ENCODE measurements at regions not wholly inside any gene's neighbourhood (a gene's known extent, or its start where the extent isn't known, plus 50 kb on each side); places are given as distances from the start of the nearest gene placed in this dataset.

DNA sequence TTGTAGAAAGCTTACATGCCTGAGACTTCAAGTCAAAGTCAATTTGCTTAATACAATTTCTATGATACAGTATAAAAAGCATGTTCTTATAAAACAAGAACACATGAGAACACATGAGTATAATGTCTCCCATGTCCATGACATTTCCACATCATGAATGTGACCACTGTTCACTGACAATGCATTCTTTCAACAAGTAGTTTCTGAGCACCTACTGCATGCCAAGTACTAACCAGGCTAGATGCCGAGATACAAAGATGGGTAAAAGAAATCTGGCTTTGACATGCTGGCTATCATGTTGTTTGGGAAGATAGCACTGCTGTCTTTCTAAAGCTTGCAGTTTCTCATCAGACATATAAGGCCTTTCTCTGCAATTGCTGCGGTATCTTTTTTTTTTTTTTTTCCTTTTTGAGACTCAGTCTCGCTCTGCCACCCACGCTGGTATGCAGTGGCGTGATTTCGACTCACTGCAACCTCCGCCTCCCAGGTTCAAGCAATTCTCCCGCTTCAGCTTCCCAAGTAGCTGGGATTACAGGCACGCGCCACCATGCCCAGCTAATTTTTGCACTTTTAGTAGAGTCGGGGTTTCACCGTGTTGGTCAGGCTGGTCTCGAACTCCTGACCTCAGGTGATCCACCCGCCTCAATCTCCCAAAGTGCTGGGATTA lies 123.6 kb upstream of the DST start:
- no peak for DNase-seq

DNA sequence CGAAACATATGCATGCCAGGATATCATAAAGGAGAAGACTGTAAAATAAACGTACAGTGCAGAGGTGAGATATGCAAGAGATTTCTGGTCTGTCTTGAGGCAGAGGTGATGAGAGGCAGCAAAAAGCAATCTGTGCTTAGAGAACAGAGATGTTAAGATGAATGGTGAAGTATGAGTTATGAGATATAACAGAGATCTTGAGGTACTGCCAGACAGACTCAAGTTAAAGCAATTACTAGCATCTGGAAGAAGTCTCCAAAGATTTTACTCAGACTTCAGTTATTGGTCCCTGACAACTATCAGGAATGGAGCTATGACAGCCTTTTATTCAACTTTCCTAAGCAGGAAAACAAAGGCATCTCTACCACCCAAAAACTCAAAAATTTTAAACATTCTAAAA lies 122.8 kb upstream of the DST start:
- no peak for DNase-seq

DNA sequence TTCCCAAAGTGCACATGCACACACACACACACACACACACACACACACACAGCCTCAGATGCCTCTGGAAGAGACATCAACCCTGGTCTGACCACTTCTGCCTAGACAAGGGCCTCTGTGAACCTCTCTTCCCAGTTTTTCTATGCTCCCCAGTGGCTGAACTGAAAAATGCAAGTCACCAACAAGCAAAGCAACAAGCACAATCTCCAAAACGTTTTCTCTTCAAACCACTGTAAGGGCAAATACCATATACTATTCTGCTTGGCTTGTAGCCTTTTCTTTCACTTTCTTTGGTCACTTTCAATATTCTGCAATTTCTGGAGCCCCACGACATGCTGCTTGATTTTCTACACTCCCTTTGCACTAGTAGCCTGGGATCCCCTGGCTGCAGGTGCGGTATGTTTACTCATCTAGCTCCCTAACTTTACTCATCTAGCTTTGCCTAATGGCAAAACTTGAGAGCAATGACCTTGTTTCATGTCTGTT lies 121.4 kb upstream of the DST start:
- no peak for DNase-seq

DNA sequence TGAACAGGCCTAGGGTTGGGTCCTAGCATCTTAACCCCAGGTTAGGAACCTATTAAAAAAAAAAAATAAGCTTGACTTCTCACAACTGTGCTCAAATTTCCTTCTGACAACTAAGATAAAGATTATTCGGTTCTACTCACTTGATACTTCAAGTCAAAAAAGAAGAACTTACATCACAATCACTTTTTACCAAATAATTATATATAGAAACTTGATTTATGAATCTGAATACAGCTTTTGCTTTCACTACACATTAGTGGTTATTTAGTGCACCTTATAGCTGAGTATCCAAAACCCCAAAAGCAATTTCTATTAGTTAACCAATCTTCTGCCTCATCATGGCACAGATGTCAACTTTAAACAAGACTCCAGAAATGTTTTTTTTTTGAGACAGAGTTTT lies 119.0 kb upstream of the DST start:
- no peak for DNase-seq

DNA sequence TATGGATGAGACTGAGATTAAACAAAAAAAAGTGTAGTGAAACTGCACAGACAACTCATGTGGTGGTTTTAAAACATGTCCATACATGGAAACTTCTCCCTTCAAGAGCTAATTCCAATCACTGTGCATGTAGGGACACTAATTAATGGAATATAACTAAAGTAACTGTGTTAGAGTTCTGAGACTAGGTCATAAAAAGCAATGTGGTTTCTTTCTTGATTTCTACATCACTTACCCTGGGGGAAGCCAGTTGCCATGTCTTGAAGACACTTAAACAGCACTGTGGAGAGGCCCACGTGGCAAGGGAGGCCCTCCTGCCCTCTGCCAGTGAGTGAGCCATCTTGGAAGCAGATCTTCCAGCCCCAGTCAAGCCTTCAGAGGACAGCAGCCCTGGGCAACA lies 118.2 kb upstream of the DST start:
- no peak for DNase-seq

DNA sequence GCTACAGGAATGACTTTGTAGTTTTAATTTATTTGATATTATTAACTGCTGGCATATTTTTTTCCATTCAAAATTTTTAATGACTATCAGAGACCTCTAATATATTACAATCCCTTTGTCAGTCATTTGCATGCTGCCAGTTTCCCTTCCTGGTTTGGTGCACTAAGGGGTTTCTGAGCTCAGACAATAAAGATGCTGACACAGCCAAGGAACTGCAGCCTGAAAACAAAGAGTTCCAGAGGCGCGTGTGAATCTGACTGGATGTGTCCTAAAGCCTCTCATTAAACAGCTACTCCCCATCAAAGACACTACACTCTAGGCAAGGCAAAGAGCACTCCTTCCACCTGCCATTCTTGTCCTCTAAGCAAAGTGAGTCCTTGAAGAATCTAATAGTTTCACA lies 116.8 kb upstream of the DST start:
- DNase-seq, result no peak

DNA sequence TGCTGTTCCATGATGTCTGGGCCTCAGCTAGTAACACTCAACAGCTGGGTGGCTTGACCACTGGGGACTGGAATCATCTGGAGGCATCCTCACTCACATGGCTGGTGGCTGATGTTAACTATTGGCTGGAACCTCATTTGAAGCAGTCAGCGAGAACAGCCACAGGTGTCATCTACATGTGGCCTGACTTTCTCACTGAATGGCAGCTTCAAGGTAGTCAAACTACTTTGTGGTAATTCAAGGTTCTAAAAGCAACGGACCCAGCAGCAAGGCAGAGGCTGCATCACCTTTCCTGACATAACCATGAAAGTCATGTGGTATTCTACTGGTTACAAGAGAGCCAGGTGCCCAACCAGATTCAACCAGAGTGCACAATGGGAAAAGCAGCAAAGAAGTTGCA lies 115.9 kb upstream of the DST start:
- DNase-seq, result no peak

DNA sequence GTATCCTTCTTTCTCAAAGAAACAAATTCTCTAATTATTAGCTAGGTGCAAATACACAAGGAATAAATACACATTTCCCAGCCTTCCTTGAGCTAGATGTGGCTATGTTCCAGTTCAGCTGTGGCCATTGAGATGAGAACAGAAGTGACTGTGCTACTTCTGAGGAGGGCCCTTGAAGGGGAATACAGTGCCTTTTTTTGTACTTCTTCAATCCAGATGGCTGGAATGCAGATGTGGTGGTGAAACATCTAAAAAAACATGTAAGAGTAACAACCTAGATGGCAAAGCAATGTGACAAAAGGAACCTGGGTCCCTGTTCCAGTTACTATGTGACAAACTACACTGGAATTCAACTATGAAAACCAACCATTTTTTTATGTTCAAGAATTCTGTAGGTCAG lies 115.4 kb upstream of the DST start:
- no peak for DNase-seq

DNA sequence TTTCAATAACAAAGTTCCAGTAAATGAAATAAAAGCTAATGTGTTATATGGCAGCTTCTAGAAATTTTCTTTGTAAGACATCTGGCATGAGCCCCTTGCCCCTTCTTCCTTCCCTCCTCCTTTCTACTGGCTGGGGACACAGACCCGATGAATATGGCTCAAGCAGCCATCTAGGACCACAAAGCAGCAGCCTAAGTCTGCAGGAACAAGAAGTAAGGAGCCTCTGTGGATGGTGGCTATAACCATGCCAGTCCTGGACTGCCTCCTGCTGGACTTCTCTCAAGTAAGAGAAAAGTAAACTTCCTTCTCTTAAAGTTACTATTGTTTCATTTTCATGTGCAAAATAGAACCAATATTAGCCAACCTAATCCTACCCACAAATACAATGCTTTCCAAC lies 114.9 kb upstream of the DST start:
- DNase-seq, result no peak

DNA sequence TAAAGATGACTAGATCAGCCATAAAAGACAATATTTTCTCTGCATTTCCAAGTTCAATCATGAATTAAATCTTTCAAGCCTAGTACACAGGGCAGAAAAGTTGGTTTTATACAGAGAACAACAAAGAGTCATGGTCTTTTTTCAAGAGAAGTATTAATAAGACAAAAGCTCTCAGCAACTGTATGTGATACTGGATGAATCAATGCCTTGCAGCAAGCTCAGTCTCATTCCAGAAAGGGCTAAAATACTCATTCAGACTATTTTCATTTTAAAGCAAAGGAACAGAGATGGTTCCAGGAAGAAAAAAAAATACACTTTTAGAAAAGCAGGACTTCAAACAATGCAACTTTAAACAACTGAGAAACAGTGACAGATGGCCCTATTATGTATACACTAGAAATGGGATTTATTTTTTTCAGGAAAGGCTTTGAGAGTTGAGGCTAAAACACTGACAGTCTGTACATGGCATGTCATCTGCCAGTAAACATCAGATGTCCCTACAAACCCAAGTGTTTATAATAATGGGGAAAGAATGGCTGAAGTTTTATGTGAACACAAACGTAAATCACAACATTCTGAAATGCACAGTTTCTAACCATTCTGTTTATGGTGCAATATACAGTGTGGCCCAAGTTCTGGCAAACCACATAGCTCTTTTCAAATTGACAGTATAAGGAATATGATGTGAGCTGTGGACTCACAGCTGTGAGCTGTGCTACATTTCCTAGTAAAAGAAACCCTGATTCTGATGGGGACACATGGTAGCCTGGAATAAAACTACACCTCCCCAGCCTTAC lies 114.3 kb upstream of the DST start:
- no peak for DNase-seq

DNA sequence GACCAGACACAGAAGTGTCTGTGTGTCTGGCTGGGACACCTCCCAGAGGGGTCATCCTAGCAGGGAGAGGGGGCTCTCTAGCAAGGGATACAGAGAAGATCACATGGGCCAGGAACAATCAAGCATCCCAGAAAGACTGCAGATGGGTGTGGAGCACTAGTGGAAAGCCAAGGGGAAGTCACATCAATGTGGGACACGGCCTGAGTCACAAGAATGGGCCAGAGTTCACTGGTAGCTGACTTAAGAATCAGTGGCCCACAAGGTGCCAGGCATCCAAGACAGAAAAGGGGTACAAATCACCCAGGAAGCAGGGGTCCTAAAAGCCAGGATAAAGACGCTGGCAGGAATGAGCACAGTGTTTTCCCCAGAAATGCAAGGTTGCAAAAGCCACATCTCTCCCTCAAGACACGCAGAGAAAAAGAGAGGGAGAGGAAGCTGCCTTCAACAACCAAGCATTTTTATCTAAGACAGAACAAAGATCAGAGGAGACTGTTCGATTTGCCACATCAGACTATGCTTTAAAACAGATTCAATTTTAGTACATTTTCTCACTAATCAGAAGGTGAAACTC lies 113.6 kb upstream of the DST start:
- DNase-seq, result no peak

DNA sequence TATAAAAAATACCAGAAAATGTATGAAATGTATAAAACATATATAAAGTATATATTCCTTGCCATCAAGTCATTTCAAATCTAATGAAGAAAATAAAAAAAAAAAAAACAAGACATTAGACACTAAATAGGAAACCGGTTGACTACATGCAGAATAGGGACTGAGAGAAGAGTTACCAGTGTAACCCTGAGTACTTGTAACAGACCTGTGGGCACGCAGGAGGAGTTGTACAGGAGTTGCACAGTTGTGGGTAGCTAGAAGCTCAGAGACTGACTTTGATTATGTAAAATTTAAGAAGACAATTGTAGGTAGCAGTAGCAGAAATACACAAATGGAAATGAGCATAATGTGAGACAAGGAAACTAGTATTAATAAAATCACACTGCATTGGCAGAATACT lies 112.4 kb upstream of the DST start:
- DNase-seq, result no peak

DNA sequence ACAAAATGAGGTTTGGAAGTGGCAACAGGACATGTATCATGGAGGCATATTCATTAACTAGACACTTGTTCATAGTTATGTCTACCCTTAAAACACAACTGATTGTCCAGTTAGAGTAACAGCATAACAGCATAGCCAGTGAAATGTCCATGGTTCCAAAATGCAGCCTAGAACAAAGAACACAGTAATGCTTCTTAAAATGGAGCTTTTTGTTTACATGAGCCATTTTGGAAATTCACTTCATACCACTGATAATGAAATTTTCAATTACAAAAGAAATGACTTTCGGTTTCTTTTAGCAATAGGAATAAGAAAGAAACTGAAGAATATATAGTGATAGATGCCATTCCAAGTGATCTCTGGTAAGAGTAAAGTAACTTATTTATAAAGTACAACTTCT lies 111.1 kb upstream of the DST start:
- no peak for DNase-seq

DNA sequence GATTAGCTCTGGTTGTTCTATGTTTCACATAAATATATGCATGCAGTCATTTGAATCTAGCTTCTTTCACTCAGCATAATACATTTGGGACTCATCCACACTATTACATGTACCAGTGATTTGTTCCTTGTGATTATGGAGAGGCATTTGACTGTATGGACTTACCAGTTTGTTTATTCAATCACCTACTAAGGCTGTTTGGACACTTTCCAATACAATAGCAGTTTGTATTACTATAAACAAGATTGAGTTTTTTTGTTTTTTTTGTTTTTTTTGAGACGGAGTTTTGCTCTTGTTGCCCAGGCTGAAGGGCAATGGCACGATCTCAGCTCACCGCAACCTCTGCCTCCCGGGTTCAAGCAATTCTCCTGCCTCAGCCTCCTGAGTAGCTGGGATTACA lies 109.8 kb upstream of the DST start:
- no peak for DNase-seq

DNA sequence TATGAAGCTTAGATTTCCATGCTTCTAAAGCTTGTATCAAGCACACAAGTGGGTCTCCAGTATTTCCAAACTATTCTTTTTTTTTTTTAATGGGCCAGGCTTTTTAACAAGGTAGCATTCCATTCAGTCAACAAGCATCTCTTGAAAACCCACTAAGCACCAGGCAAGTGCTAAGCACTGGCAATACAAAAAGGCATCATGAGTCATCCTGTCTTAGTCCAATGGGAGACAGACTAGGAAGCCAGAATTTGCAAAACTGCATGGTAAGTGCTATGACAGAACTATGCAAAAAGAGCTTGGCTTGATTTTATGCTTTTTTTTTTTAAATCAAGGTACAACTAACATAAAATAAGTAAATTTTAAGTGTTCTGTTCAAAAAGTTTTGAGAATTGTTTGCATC lies 109.3 kb upstream of the DST start:
- DNase-seq, result no peak

DNA sequence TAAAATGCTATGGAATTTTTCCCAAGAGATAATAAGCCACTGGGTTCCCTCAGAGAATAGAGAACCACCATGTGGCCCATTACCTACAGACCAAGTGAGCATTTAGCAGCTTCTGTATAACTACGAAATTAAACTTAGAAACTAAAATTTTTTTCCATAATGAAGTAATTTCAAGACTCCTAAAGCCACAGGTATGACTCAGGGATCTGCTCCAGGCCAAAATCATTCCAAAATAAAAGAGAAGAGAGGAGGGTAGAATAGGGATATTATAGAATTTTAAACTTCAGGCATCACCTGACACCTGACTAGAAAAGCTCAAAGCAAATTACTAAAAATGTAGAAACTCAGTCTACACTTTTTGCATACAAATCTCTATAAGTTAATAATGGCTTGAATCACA lies 108.9 kb upstream of the DST start:
- no peak for DNase-seq

DNA sequence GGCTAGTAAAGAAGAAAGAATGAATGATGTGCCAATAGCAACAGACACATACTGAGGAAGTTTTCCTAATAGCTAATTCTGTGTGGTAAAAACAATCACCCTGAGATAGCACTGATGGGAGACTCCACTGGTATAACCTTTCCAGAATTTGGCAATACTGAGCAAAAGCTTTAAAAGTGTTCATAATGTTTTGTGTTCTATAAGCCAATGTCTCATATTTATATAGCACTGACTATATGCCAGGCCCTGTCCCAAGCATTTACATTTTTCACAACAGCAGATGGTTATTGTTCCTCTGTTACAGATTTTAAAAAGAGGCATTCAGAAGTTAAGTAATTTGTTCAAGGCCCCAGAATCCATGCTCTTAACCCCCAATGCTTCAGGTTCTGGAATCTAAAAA lies 108.0 kb upstream of the DST start:
- DNase-seq, result no peak

DNA sequence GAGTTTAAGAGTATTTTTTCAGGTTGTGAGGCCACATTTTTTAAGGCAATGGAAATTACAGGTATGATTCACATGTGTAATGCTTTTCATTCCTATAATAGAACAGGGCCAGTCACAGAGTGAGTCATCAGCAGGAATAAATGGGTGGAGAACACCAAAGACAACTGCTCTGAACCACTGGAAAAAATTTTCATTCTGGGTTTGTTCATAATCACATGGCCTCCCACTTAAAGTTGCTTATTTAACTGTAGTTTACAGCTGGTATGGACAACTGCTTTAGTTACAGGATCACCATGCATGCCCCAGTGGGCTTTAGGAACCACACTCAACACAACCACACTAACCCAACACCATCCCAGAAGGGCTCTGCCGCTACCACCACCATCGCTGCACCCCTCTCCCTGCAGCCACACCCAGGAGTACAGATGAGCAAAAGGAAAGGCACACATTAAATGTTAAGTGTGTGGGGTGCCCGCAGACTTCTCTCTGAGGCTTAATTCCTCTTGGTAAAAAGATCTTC lies 107.0 kb upstream of the DST start:
- no peak for DNase-seq

DNA sequence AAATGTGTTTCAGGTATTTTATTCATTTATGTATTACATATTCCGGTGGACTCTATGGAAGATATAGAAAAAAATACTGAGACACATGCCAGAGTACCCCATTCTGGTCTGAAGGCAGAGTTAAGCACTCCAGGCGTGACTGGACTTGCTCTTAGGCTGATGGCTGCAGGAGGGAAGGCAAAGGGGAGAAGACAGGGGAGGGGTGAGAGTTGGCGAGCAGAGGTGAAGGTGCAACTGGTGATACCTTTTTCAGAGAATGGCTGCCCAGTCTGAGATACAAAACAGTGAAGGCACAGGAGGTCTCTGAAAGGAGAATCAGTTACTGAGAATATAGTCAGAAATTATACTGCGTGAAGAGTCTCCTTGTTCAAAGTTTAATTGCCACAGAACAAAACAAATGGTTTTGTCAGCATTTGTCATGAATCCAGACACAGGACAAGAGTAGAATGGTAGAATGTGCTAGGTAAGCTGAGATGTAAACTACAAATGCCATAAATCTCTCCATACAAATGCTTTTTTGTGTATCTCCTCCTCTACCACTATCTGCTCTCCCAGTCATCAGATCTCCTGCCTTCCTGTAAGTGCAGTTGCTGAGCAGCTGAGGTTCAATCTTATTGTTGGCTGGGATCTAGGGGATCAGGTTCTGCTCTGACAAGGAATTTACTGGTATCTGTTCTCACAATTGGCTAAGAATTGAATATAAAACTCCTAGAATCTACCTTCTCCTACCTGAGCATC lies 104.2 kb upstream of the DST start:
- no peak for DNase-seq

DNA sequence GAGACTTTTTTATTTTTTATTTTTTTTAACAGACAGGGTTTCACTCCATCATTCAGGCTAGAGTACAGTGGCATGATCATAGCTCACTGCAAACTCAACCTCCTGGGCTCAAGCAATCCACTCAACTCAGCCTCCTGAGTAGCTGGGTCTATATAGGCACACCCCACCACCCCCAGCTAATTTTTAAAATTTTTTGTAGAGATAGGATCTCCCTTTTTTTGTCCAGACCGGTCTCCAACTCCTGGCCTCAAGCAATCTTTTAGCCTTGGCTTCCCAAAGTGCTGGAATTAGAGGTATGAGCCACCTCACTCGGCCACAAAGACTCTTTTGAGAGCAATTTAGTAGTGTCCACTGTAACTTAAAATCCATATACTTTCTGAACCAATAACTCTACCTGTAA lies 103.3 kb upstream of the DST start:
- DNase-seq, result no peak

DNA sequence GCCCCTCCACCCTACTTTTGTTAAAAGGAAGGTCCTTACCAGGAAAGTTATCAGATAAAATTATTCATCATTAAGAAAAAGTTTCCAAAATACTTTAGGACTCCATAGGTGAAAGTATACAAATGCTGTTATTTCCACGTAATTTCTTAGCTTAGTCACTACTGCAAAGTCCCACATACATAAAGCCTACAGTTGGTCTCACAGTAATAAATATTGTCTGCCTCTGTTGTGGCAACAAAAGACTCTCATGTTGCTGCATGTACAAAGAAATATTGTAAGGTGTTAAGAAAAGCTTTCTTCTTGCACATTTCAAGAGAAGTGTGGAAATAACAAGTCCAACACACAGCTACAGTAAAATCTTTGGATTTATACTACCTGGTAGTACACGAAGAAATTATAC lies 102.4 kb upstream of the DST start:
- DNase-seq, result no peak

DNA sequence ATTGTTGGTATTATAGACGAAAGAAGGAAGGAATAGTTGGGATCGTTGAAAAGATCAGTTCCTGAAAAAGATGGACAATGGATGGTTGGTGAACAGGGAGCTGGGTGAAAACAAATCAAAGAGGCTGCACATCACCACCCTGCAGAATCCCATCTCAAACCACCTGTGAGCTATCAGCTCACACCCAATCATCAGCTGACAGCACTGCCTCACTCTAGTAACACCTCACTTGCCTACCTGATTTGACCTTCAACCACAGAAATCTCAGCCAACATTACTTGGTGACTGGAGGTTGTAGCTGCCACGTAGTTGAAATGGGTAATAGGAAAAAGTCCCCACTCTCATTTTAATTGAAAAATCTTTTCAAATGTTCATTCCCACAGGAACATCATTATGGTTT lies 101.8 kb upstream of the DST start:
- no peak for DNase-seq

DNA sequence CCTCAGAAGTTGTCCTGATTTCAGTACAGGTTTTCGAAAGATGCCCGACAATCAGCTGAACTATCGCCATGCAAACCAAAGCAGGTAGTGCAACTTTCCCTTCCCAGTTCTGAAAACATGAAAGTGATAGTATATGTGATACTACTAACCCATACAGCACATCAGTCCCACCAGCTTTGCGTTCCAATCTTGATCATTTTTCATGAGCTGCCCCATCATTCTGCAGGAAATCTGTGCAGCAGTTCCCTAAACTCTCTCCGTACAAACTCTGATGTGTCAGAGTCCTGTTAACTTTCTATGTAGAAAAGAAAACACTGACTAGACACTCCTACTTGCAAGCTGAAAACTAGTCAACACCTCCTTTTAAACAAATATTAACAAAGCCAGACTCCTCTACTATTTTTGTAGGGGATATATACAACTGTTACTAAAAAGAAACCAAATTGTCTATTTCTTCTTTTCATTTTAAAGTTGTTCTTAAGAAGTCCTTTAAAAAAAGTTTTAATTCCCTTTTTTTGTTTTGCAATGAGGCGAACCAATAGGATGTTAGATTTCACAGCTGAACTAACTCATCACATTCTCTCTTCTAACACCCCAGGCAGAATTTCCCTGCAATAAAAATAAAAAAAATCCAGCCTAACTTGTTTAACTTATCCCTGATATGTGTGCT lies 99.6 kb upstream of the DST start:
- DNase-seq, result no peak
